Spleen (tissue), 11 donors: ENCODE measurements at regions not wholly inside any gene's neighbourhood (a gene's known extent, or its start where the extent isn't known, plus 50 kb on each side); places are given as distances from the start of the nearest gene placed in this dataset.
"Not testable (repeated sequence)": the region's sequence is repeated elsewhere in the genome, so short reads cannot be mapped to it uniquely, and the experiment has no call there.

ENCODE experiments used
- DNase-seq: peaks from one replicate; pipeline ENCODE4 v3.0.0-alpha.2; 2020
- H3K27ac ChIP-seq, 8 donors: fragments of 200-600 bp; sonication (generic) in 7 of 8; 1 replicate in 4 of 8; 2 replicates in 4 of 8; pipeline versions ENCODE4 v1.5.0 to v1.8.0; 2016 to 2021; ENCODE audit warnings: inconsistent platforms in 4 of 8, mild to moderate bottlenecking in 4 of 8, moderate library complexity in 1 of 8
- H3K27me3 ChIP-seq, 7 donors: fragments of 200-600 bp; sonication (generic) in 6 of 7; replicated peaks in 1 of 7; 1 replicate in 4 of 7; 2 replicates in 3 of 7; pipeline versions ENCODE4 v1.5.0 to v1.8.0; 2016 to 2021; ENCODE audit warnings: inconsistent platforms in 3 of 7, mild to moderate bottlenecking in 1 of 7
- H3K36me3 ChIP-seq, 6 donors: fragments of 200-600 bp; sonication (generic) in 5 of 6; 1 replicate in 4 of 6; 2 replicates in 2 of 6; pipeline versions ENCODE4 v1.5.0 to v1.8.0; 2016 to 2021; ENCODE audit warnings: inconsistent platforms in 2 of 6
- H3K4me1 ChIP-seq, 6 donors: fragments of 200-600 bp; sonication (generic) in 5 of 6; 1 replicate in 3 of 6; 2 replicates in 3 of 6; pipeline versions ENCODE4 v1.5.0 to v1.8.0; 2016 to 2021; ENCODE audit warnings: inconsistent platforms in 3 of 6
- H3K4me3 ChIP-seq, 8 donors: fragments of 200-600 bp; sonication (generic) in 7 of 8; 1 replicate in 4 of 8; 2 replicates in 4 of 8; pipeline versions ENCODE4 v1.5.0 to v1.8.0; 2016 to 2021; ENCODE audit warnings: inconsistent platforms in 4 of 8, mild to moderate bottlenecking in 4 of 8, moderate library complexity in 2 of 8
- H3K9me3 ChIP-seq, 8 donors: fragments of 200-600 bp; sonication (generic) in 7 of 8; 1 replicate in 4 of 8; 2 replicates in 4 of 8; pipeline versions ENCODE4 v1.5.0 to v1.8.0; 2016 to 2021; ENCODE audit warnings: inconsistent platforms in 4 of 8
- WGBS, 5 donors: extraction: QIAGEN DNeasy Blood & Tissue Kit in 3 of 5; methylation state at CpG; one replicate each; pipeline versions ENCODE4 v1.1.5 to v1.1.7; 2013 to 2018; 5-methylcytosine and 5-hydroxymethylcytosine counted together
- intact Hi-C: fragments of 100-400 bp; cut with DNase I; formaldehyde crosslinking; loops from one replicate; pipeline ENCODE4 v1.15.0; 2023; ENCODE audit warnings: low total_unique reads
- donor health status: healthy with polysubstance abuse.
- donor health status: DM: no; HTN: no; CAD: no; lungs with moderate emphysema.
- donor health status: DM: no; HTN: no; CAD: no.
- donor health status: Bipolar disorder and iron deficiency.
- donor health status: healthy.
- donor health status: DM: no; HTN: no; CAD: no.
- donor health status: DM: yes; HTN: yes; CAD: no.

DNA sequence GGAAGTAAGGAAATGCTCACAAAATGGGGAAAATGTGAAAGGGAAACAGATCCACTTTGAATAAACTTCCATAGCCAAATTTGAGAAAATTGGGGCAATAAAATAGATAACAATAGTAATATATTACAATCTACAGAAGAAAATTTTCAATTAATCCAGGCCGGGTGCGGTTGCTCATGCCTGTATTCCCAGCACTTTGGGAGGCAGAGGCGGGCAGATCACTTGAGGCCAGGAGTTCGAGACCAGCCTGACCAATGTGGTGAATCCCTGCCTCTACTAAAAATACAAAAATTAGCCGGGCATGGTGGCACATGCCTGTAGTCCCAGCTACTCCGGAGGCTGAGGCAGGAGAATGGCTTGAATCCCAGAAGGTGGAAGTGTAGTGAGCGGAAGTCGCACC, 1687.1 kb upstream of the TPTE start:
- H3K27ac ChIP-seq, H3K4me3 ChIP-seq, H3K27me3 ChIP-seq, intact Hi-C loops, H3K36me3 ChIP-seq, H3K4me1 ChIP-seq: not testable (repeated sequence)
- peak; percentile 72 for DNase-seq
- 63 to 78% (median 70%) methylated on average over 6 to 8 of the region's 8 CpGs for WGBS, 5 donors
- H3K9me3 ChIP-seq = peaks cover 0 to 31% (median 5%) of the 10 kb centered on the region in 8 donors
